C4-2B (cell line): ENCODE measurements at regions not wholly inside any gene's neighbourhood (a gene's known extent, or its start where the extent isn't known, plus 50 kb on each side); places are given as distances from the start of the nearest gene placed in this dataset.
A peak's percentile ranks its signal among the peaks of the same experiment; 100 is the strongest.

Experiments
- CTCF ChIP-seq: fragments of 450-650 bp; conservative IDR thresholded peaks from 2 replicates; pipeline ENCODE4 v1.5.1; 2017; ENCODE audit warnings: mild to moderate bottlenecking
- ZFX ChIP-seq: fragments of 450-650 bp; IDR thresholded peaks from 2 replicates; pipeline ENCODE4 v1.6.1; 2017

GRCh38 chr7:81244224-81244623 is 325.4 kb upstream of the SEMA3C start:
- TF ChIP-seq CTCF (peak; percentile 45), ZFX (no peak)
